Adrenal gland (tissue), 9 donors: ENCODE measurements at regions not wholly inside any gene's neighbourhood (a gene's known extent, or its start where the extent isn't known, plus 50 kb on each side); places are given as distances from the start of the nearest gene placed in this dataset.

Experiments used
- DNase-seq, 7 donors: peaks; one replicate each; pipeline ENCODE4 v3.0.0-alpha.2; 2019 to 2020
- H3K27ac ChIP-seq, 5 donors: fragments of 200-600 bp; sonication (generic) in 4 of 5; 1 replicate in 3 of 5; 2 replicates in 2 of 5; pipeline versions ENCODE4 v1.5.1 to v1.8.0; 2016 to 2020; ENCODE audit warnings: mild to moderate bottlenecking in 1 of 5
- H3K27me3 ChIP-seq: fragments of 200-600 bp; 2 replicates; pipeline ENCODE4 v1.8.0; 2021
- H3K36me3 ChIP-seq, 2 donors: fragments of 200-600 bp; replicated peaks in 1 of 2; 1 replicate in 1 of 2; 2 replicates in 1 of 2; pipeline versions ENCODE4 v1.5.1 to v1.8.0; 2018 to 2022
- H3K4me1 ChIP-seq, 2 donors: fragments of 200-600 bp; replicated peaks in 1 of 2; 1 replicate in 1 of 2; 2 replicates in 1 of 2; pipeline versions ENCODE4 v1.5.1 to v1.8.0; 2018 to 2021
- H3K4me3 ChIP-seq, 4 donors: fragments of 200-600 bp; sonication (generic) in 3 of 4; one replicate each; pipeline ENCODE4 v1.5.1; 2016 to 2018
- H3K9me3 ChIP-seq, 3 donors: fragments of 200-600 bp; sonication (generic) in 1 of 3; replicated peaks in 1 of 3; 1 replicate in 2 of 3; 2 replicates in 1 of 3; pipeline versions ENCODE4 v1.5.1 to v1.8.0; 2016 to 2021
- POLR2A ChIP-seq, 2 donors: fragments of 450-650 bp; IDR thresholded peaks; one replicate each; pipeline ENCODE4 v1.6.1; 2017; ENCODE audit warnings: antibody characterized with exemption in 2 of 2, mild to moderate bottlenecking in 2 of 2, moderate library complexity in 1 of 2
- WGBS, 4 donors: extraction: QIAGEN DNeasy Blood & Tissue Kit in 2 of 4; methylation state at CpG; one replicate each; pipeline versions ENCODE4 v1.1.5 to v1.1.7; 2013 to 2017; 5-methylcytosine and 5-hydroxymethylcytosine counted together
- intact Hi-C, 2 donors: fragments of 100-400 bp; cut with DNase I; formaldehyde crosslinking; loops; one replicate each; pipeline versions ENCODE4 v1.14.1 to v1.15.0; 2022 to 2023
- TF ChIP-seq, protein P1 (sequence below), 6 experiments: fragments of 450-650 bp in 4 of 6; fragments of 200-600 bp in 2 of 6; sonication (generic) in 1 of 6; IDR thresholded peaks; 1 replicate in 5 of 6; 2 replicates in 1 of 6; pipeline versions ENCODE4 v1.5.1 to v1.8.0; 2016 to 2021; ENCODE audit warnings: antibody characterized with exemption in 6 of 6, mild to moderate bottlenecking in 2 of 6, moderate library complexity in 1 of 6
- donor health status: healthy with polysubstance abuse.
- donor health status: Bipolar disorder and iron deficiency.
- donor health status: DM: yes; HTN: yes; CAD: no.
- donor health status: DM: no; HTN: no; CAD: no.
- donor health status: DM: no; HTN: no; CAD: no.

DNA sequence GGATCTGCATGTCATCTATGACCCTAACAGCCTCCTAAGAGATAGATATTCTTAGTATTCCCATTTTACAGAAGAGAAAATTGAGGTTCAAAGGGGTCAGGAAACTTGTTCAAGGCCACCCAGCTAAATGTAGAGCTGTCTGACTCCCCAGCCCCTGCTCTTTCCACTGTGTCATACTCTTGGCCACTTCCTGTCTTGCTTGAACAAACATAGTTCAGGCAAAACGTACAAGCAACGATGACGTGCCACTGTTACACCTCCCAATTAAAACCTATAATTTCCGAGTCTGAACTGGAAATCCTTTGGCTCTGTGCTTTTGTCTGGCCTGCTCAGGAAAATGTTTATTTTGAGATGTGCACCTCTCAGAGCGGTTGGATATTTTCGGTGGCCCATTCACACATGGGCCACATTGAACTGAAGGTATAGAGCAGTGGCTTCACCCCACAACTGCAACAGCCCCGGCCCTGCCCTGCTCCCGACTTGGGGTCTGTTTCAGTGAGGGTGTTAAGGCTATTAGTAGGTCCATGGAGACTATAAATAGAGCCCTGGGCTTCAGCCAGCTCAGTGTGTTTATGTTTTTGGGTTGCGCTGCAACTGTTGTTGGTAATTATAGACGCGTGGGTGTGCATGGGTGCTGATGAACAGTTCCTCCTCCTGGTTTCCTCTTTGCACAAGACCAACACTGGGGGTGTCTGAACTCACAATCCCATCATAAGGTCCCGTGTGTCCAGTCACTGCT is 172.3 kb upstream of the ADO start:
- Histone ChIP-seq H3K9me3 (no peaks in the 10 kb centered on the region), H3K4me1 (peaks cover 0 to 7% of the 10 kb centered on the region in 2 donors), H3K36me3 (no peaks in the 10 kb centered on the region), H3K27ac (peak overlapping the region in 1 of 5 donors; percentile 51), H3K27me3 (no peaks in the 10 kb centered on the region), H3K4me3 (no peak overlapping the region)
- DNase-seq = peak in 5 of 7 donors; percentile 24 to 60 (median 37)
- WGBS, 4 donors = 63 to 77% (median 66%) methylated on average over 12 of the region's 12 CpGs
- TF ChIP-seq, protein P1, sequence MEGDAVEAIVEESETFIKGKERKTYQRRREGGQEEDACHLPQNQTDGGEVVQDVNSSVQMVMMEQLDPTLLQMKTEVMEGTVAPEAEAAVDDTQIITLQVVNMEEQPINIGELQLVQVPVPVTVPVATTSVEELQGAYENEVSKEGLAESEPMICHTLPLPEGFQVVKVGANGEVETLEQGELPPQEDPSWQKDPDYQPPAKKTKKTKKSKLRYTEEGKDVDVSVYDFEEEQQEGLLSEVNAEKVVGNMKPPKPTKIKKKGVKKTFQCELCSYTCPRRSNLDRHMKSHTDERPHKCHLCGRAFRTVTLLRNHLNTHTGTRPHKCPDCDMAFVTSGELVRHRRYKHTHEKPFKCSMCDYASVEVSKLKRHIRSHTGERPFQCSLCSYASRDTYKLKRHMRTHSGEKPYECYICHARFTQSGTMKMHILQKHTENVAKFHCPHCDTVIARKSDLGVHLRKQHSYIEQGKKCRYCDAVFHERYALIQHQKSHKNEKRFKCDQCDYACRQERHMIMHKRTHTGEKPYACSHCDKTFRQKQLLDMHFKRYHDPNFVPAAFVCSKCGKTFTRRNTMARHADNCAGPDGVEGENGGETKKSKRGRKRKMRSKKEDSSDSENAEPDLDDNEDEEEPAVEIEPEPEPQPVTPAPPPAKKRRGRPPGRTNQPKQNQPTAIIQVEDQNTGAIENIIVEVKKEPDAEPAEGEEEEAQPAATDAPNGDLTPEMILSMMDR (IDR thresholded peaks at IDR 0.05) = no peak
- TF ChIP-seq POLR2A (IDR thresholded peaks at IDR 0.05) = no peak
- intact Hi-C loops = no loop called here

DNA sequence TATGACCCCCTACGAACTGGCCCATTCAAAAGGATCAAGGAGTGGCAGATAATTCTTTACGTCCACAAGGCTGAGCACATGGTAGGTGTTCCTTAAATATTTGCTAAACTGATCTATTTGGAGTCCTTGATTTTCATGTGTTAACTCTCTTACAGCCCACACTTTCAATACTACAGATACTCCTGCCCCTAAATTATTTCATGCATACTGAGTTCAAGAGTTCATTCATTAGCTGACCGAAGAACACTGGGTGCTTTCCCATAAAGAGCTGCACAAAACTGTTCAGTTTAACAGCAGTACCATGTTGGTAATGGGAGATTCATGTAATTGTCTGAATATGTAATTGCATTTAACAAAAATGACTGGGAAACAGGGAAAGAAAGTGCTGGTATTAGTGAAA is 170.5 kb upstream of the ADO start:
- Histone ChIP-seq H3K27ac (no peak overlapping the region), H3K27me3 (no peaks in the 10 kb centered on the region), H3K9me3 (no peaks in the 10 kb centered on the region), H3K4me3 (no peak overlapping the region), H3K4me1 (peaks cover 0 to 19% of the 10 kb centered on the region in 2 donors), H3K36me3 (no peaks in the 10 kb centered on the region)
- 86 to 89% (median 88%) methylated on average over 3 of the region's 3 CpGs for WGBS, 4 donors
- TF ChIP-seq, protein P1 (IDR thresholded peaks at IDR 0.05) = no peak
- no peak for TF ChIP-seq POLR2A (IDR thresholded peaks at IDR 0.05)
- intact Hi-C loops = no loop called here
- DNase-seq = no peak

DNA sequence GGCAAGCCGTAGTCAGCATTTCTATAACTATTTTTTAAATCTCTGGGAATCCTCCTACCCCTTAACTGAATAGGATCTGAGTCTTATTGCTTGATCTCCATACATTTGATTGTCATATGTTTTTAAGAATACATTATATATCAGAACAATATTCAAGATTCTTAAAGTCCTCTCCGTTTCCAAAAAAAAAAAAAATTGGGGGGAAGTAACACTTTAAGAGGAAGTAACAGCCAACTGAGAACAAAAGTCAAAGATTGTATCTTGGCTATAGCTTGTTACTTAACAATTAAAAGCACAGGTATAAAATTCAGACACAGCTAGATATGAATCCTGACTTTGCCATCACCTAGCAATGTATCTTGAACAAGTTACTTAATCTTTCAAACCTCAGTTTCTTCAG is 169.9 kb upstream of the ADO start:
- intact Hi-C loops = no loop called here
- Histone ChIP-seq H3K4me3 (no peak overlapping the region), H3K36me3 (no peaks in the 10 kb centered on the region), H3K9me3 (no peaks in the 10 kb centered on the region), H3K27ac (no peak overlapping the region), H3K27me3 (no peaks in the 10 kb centered on the region), H3K4me1 (peaks cover 0 to 19% of the 10 kb centered on the region in 2 donors)
- DNase-seq = no peak
- TF ChIP-seq, protein P1 (IDR thresholded peaks at IDR 0.05) = no peak
- no peak for TF ChIP-seq POLR2A (IDR thresholded peaks at IDR 0.05)
- WGBS, 4 donors = 54 to 76% (median 71%) methylated on average over 2 of the region's 2 CpGs

DNA sequence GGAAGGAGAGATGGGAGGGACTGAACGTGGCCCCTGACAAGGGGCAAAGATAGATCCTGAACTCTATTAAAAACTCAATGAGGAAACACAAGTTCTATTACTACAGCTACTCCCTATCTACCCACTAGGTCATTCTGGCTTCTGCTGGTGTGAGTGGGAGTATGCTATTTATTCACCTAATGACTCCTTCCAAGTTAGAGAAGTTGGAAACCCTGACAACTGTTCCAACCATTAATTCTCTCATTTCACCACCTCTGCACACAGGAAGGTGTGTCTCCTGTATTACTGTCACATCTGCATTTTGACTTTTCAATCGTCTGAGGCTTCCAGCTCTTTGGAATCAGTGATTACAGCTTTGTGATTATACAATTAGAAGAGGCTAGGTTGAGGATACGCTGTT is 169.4 kb upstream of the ADO start:
- H3K4me3 ChIP-seq = no peak overlapping the region
- TF ChIP-seq POLR2A (IDR thresholded peaks at IDR 0.05) = no peak
- TF ChIP-seq, protein P1 (IDR thresholded peaks at IDR 0.05) = no peak
- H3K27ac ChIP-seq = no peak overlapping the region
- peaks cover 0 to 19% of the 10 kb centered on the region in 2 donors for H3K4me1 ChIP-seq
- H3K27me3 ChIP-seq = no peaks in the 10 kb centered on the region
- no peak for DNase-seq
- no peaks in the 10 kb centered on the region for H3K36me3 ChIP-seq
- intact Hi-C loops = no loop called here
- no peaks in the 10 kb centered on the region for H3K9me3 ChIP-seq
- WGBS, 4 donors = 76 to 87% (median 84%) methylated on average over 3 of the region's 3 CpGs
